NB4 (cell line): ENCODE measurements at regions not wholly inside any gene's neighbourhood (a gene's known extent, or its start where the extent isn't known, plus 50 kb on each side); places are given as distances from the start of the nearest gene placed in this dataset.

Experiments
- DNase-seq: peaks from one replicate; pipeline ENCODE4 v3.0.0; 2010; ENCODE audit warnings: low read depth
- H3K4me3 ChIP-seq: one replicate; pipeline ENCODE4 v1.5.1; 2011; ENCODE audit warnings: mild to moderate bottlenecking, low read depth, low read length, moderate library complexity
- CTCF ChIP-seq: IDR thresholded peaks from one replicate; pipeline ENCODE4 v1.5.1; 2012; ENCODE audit warnings: low read depth, low read length
- MAX ChIP-seq: IDR thresholded peaks from 2 replicates; pipeline ENCODE4 v1.6.1; 2011; ENCODE audit warnings: low read depth, low read length
- MYC ChIP-seq: IDR thresholded peaks from 2 replicates; pipeline ENCODE4 v1.6.1; 2011; ENCODE audit warnings: low read depth, low read length
- POLR2A ChIP-seq: IDR thresholded peaks from 2 replicates; pipeline ENCODE4 v1.6.1; 2011; ENCODE audit warnings: mild to moderate bottlenecking; ENCODE audit not compliant: insufficient read length; ENCODE audit errors: extremely low read depth

GRCh38 chr1:228990906-228991569, 255.8 kb downstream of the RHOU start:
- H3K4me3 ChIP-seq, result no peak overlapping the region
- TF ChIP-seq POLR2A (no peak), MYC (no peak), CTCF (no peak), MAX (no peak)
- peak; percentile 77 for DNase-seq

GRCh38 chr1:228992044-228992443, 256.8 kb downstream of the RHOU start:
- TF ChIP-seq MYC (no peak), POLR2A (no peak), CTCF (no peak), MAX (no peak)
- no peak overlapping the region for H3K4me3 ChIP-seq
- no peak for DNase-seq

- TF ChIP-seq CTCF (no peak), MYC (no peak), POLR2A (no peak), MAX (no peak)
- no peak for DNase-seq
- no peak overlapping the region for H3K4me3 ChIP-seq
Measured at GRCh38 chr1:228992907-228993535, 257.7 kb downstream of the RHOU start.

GRCh38 chr1:228994676-228995594, 259.7 kb downstream of the RHOU start:
- no peak for DNase-seq
- H3K4me3 ChIP-seq, result no peak overlapping the region
- TF ChIP-seq MYC (no peak), POLR2A (no peak), MAX (no peak), CTCF (no peak)

- H3K4me3 ChIP-seq, result no peak overlapping the region
- no peak for TF ChIP-seq POLR2A
- TF ChIP-seq MYC, result no peak
- no peak for TF ChIP-seq MAX
- no peak for TF ChIP-seq CTCF
- DNase-seq, result no peak
Measured at GRCh38 chr1:228996281-228996680, 261.0 kb downstream of the RHOU start.
